Central memory CD8-positive, alpha-beta T cell (primary cell): ENCODE measurements at regions not wholly inside any gene's neighbourhood (a gene's known extent, or its start where the extent isn't known, plus 50 kb on each side); places are given as distances from the start of the nearest gene placed in this dataset.

Experiments
- ATAC-seq: fragments of 150-1000 bp; cut with Tn5 transposase; replicated peaks from 2 replicates; pipeline ENCODE4 v1.10.0; 2022; ENCODE audit warnings: mild to moderate bottlenecking, moderate FRiP score, moderate number of reproducible peaks; ENCODE audit not compliant: poor library complexity, severe bottlenecking; ENCODE audit errors: extremely low read depth
- DNase-seq, 2 donors: peaks; one replicate each; pipeline ENCODE4 v3.0.0; 2021; ENCODE audit warnings: low spot score in 2 of 2
- H3K27ac Mint-ChIP-seq: one replicate; pipeline ENCODE4 v1.8.0; 2022; ENCODE audit warnings: low read depth, mild to moderate bottlenecking, moderate library complexity, mixed read lengths
- H3K27me3 Mint-ChIP-seq: one replicate; pipeline ENCODE4 v1.8.0; 2022; ENCODE audit warnings: mixed read lengths
- H3K36me3 Mint-ChIP-seq: one replicate; pipeline ENCODE4 v1.8.0; 2022; ENCODE audit warnings: mild to moderate bottlenecking, moderate library complexity, mixed read lengths; ENCODE audit not compliant: insufficient read depth
- H3K4me1 Mint-ChIP-seq: one replicate; pipeline ENCODE4 v1.8.0; 2022; ENCODE audit warnings: mixed read lengths
- H3K4me3 Mint-ChIP-seq: one replicate; pipeline ENCODE4 v1.8.0; 2022; ENCODE audit warnings: mild to moderate bottlenecking, moderate library complexity, mixed read lengths
- H3K9me3 Mint-ChIP-seq: one replicate; pipeline ENCODE4 v1.8.0; 2022; ENCODE audit warnings: mixed read lengths

DNA sequence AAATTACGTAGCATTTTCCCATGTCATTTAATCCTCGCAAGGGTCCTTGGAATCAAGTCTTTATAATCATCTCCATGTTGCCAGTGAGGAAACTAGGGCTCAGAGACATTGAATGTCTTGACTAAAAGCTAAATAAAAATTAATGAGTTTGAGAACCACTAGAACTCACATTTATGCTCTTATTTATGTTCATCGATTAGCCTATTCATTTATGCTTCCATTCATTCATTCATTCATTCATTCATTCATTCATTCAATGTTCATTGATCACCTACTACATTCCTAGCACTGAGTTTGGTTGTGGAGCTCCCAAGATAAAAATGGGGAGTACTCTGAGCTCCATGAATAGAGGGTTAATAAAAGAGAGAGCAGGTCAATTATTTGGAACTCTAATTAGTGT lies 59.7 kb downstream of the KCNA1 start:
- no peaks in the 10 kb centered on the region for H3K9me3 Mint-ChIP-seq
- ATAC-seq (no peak), DNase-seq (no peak)
- no peak overlapping the region for H3K27ac Mint-ChIP-seq
- H3K36me3 Mint-ChIP-seq, result no peaks in the 10 kb centered on the region
- no peak overlapping the region for H3K4me3 Mint-ChIP-seq
- H3K27me3 Mint-ChIP-seq, result peaks cover 49% of the 10 kb centered on the region
- no peaks in the 10 kb centered on the region for H3K4me1 Mint-ChIP-seq

- peaks cover 59% of the 10 kb centered on the region for H3K27me3 Mint-ChIP-seq
- H3K4me1 Mint-ChIP-seq, result no peaks in the 10 kb centered on the region
- no peaks in the 10 kb centered on the region for H3K36me3 Mint-ChIP-seq
- no peak for DNase-seq
- H3K9me3 Mint-ChIP-seq, result no peaks in the 10 kb centered on the region
- H3K27ac Mint-ChIP-seq, result no peak overlapping the region
- no peak overlapping the region for H3K4me3 Mint-ChIP-seq
- no peak for ATAC-seq
These were observed 64.5 kb downstream of the KCNA1 start for GRCh38 chr12:4974217-4974616.

DNA sequence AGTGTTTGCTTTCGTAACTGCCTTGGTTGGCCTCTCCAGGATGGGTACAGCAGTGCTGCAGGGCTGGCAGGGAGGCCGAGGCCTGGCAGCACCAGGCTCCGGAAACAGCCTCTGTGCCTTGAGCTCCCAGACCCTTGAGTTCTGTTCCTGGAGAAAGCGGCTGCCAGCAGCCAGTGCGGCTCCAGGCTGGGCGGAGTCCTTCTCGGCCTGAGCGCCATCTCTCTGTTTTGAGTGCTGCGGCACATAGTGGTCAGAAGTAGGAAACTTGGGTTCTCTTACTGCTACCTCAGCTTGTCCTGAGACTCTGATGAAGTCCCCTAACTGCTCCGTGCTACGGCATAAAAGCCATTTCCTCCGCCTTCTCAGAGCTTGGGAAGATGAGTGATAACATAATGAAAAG lies 65.9 kb downstream of the KCNA1 start:
- no peak overlapping the region for H3K27ac Mint-ChIP-seq
- H3K36me3 Mint-ChIP-seq, result no peaks in the 10 kb centered on the region
- no peaks in the 10 kb centered on the region for H3K4me1 Mint-ChIP-seq
- H3K4me3 Mint-ChIP-seq, result no peak overlapping the region
- H3K9me3 Mint-ChIP-seq, result no peaks in the 10 kb centered on the region
- H3K27me3 Mint-ChIP-seq, result peaks cover 49% of the 10 kb centered on the region
- ATAC-seq (no peak), DNase-seq (no peak)

- H3K27ac Mint-ChIP-seq, result no peak overlapping the region
- peaks cover 36% of the 10 kb centered on the region for H3K27me3 Mint-ChIP-seq
- no peak overlapping the region for H3K4me3 Mint-ChIP-seq
- DNase-seq (no peak), ATAC-seq (no peak)
- H3K4me1 Mint-ChIP-seq, result no peaks in the 10 kb centered on the region
- H3K9me3 Mint-ChIP-seq, result no peaks in the 10 kb centered on the region
- no peaks in the 10 kb centered on the region for H3K36me3 Mint-ChIP-seq
These were observed 66.6 kb upstream of the KCNA5 start for GRCh38 chr12:4977102-4977501.

GRCh38 chr12:4978737-4979136 lies 64.9 kb upstream of the KCNA5 start:
- no peak for ATAC-seq
- H3K4me3 Mint-ChIP-seq, result no peak overlapping the region

GRCh38 chr12:4979737-4980136 lies 63.9 kb upstream of the KCNA5 start:
- Mint-ChIP-seq H3K27me3 (peaks cover 24% of the 10 kb centered on the region), H3K4me3 (no peak overlapping the region), H3K36me3 (no peaks in the 10 kb centered on the region), H3K4me1 (no peaks in the 10 kb centered on the region), H3K27ac (no peak overlapping the region), H3K9me3 (no peaks in the 10 kb centered on the region)
- ATAC-seq, result no peak
- no peak for DNase-seq

More at GRCh38 chr12:4978737-4979136, 64.9 kb upstream of the KCNA5 start:
- H3K27me3 Mint-ChIP-seq, result peaks cover 34% of the 10 kb centered on the region
- no peaks in the 10 kb centered on the region for H3K4me1 Mint-ChIP-seq
- H3K36me3 Mint-ChIP-seq, result no peaks in the 10 kb centered on the region
- DNase-seq, result no peak
- no peaks in the 10 kb centered on the region for H3K9me3 Mint-ChIP-seq
- H3K27ac Mint-ChIP-seq, result no peak overlapping the region

GRCh38 chr12:4984344-4984743 lies 59.3 kb upstream of the KCNA5 start:
- ATAC-seq (no peak), DNase-seq (no peak)
- Mint-ChIP-seq H3K4me1 (no peaks in the 10 kb centered on the region), H3K9me3 (no peaks in the 10 kb centered on the region), H3K4me3 (no peak overlapping the region), H3K27me3 (peaks cover 28% of the 10 kb centered on the region), H3K36me3 (no peaks in the 10 kb centered on the region), H3K27ac (no peak overlapping the region)

DNA sequence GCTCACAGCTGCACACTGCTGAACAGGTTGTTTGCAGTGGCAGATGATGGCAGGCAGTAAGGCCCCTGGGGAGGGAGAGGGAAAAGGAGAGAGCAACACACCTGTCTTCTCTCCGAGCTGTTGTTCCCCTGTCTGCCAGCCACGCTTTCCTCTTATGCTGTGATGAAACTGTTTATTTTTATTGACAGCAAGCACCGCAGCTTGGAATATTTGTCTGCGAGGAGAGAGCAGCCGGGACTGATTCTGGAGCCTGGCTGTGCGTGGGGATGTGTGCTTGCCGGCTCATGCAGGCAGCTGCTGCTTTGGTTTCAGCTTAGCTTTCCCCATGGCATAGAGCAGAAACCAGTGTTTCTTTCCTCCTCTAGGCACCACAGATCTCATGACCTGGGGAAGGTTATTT lies 58.7 kb upstream of the KCNA5 start:
- Mint-ChIP-seq H3K27ac (no peak overlapping the region), H3K4me3 (no peak overlapping the region), H3K9me3 (no peaks in the 10 kb centered on the region), H3K27me3 (peaks cover 33% of the 10 kb centered on the region), H3K36me3 (no peaks in the 10 kb centered on the region), H3K4me1 (no peaks in the 10 kb centered on the region)
- DNase-seq (no peak), ATAC-seq (no peak)

- Mint-ChIP-seq H3K9me3 (no peaks in the 10 kb centered on the region), H3K36me3 (no peaks in the 10 kb centered on the region), H3K27me3 (peaks cover 33% of the 10 kb centered on the region), H3K4me1 (no peaks in the 10 kb centered on the region), H3K27ac (no peak overlapping the region), H3K4me3 (no peak overlapping the region)
- DNase-seq (no peak), ATAC-seq (no peak)
These were observed 57.9 kb upstream of the KCNA5 start for GRCh38 chr12:4985820-4986219.

DNA sequence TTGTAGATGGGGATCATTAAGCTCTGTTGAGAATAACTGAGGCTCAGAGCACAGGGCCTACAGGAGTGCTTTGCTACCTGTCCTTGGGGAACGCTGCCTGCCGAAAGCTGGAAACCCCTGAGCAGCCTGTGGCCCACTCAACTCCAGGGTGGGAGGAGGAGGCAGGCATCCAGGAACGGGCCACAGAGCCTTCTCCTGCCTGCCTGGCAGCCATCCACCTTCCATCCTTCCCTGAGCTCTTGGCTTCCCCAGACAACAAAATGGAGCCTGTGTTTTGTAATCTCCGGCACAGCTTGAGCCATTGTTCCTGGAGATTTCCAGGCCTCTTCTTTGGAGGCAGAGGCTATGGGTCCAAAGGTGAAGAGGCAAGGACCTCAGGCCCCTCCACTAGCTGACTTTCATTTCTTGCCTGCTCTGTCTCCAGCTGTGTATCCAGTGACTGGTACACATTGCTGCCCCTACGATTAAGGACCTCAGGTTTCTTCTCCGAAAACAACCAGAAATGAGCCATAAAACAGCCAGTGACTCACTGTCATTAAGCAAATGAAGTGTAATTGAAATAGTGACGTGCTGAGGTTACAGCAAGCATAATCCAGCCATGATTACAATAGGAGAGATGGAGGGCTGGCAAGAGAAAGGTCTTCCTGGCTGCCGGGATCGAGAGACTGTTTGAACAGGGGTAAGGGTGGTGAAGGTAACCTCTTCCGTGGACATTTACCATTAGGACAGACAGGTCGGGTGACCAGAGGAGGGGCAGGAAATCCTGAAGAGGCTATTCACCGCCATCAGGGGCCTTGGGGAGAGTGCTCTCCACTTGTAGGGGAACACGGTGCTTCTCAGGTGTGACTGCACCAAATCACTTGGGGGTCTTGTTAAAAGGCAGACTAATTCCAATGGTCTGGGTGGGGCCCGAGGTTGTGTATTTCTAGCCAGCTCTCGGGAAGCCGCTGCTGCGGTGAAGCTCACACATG lies 56.3 kb upstream of the KCNA5 start:
- no peaks in the 10 kb centered on the region for H3K9me3 Mint-ChIP-seq
- DNase-seq, result no peak
- no peaks in the 10 kb centered on the region for H3K36me3 Mint-ChIP-seq
- H3K4me3 Mint-ChIP-seq, result no peak overlapping the region
- no peak for ATAC-seq
- H3K27me3 Mint-ChIP-seq, result peaks cover 45% of the 10 kb centered on the region
- H3K27ac Mint-ChIP-seq, result no peak overlapping the region
- H3K4me1 Mint-ChIP-seq, result no peaks in the 10 kb centered on the region

GRCh38 chr12:4991373-4991772 lies 52.3 kb upstream of the KCNA5 start:
- H3K4me3 Mint-ChIP-seq, result no peak overlapping the region
- H3K27ac Mint-ChIP-seq, result no peak overlapping the region
- ATAC-seq (no peak), DNase-seq (no peak)
- no peaks in the 10 kb centered on the region for H3K4me1 Mint-ChIP-seq
- H3K36me3 Mint-ChIP-seq, result no peaks in the 10 kb centered on the region
- H3K27me3 Mint-ChIP-seq, result peaks cover 70% of the 10 kb centered on the region
- no peaks in the 10 kb centered on the region for H3K9me3 Mint-ChIP-seq

- H3K4me3 Mint-ChIP-seq, result no peak overlapping the region
- no peaks in the 10 kb centered on the region for H3K9me3 Mint-ChIP-seq
- no peaks in the 10 kb centered on the region for H3K36me3 Mint-ChIP-seq
- no peak for DNase-seq
- peaks cover 70% of the 10 kb centered on the region for H3K27me3 Mint-ChIP-seq
- H3K27ac Mint-ChIP-seq, result no peak overlapping the region
- H3K4me1 Mint-ChIP-seq, result no peaks in the 10 kb centered on the region
- no peak for ATAC-seq
These were observed 51.9 kb upstream of the KCNA5 start for GRCh38 chr12:4991801-4992200.

DNA sequence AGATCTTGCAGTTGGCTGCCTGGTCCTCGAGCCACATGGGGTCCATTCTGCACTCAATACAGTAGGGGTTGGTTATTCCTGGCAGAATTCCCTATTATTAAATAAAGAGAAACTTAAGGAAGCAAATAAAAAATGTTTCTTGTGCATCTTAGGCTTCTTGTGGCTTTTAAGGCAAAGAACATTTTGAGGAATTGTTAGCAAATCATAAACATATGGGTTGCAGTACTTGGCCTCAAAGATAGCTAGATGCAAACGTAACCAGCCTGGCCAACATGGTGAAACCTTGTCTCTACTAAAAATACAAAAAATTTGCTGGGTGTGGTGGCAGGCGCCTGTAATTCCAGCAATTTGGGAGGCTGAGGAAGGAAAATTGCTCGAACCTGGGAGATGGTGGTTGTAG lies 50.8 kb upstream of the KCNA5 start:
- no peaks in the 10 kb centered on the region for H3K36me3 Mint-ChIP-seq
- no peak overlapping the region for H3K27ac Mint-ChIP-seq
- no peaks in the 10 kb centered on the region for H3K9me3 Mint-ChIP-seq
- DNase-seq, result no peak
- no peaks in the 10 kb centered on the region for H3K4me1 Mint-ChIP-seq
- H3K27me3 Mint-ChIP-seq, result peaks cover 65% of the 10 kb centered on the region
- no peak overlapping the region for H3K4me3 Mint-ChIP-seq
- ATAC-seq, result no peak
